Esophagus mucosa (tissue), 1 donor: ENCODE measurements at regions not wholly inside any gene's neighbourhood (a gene's known extent, or its start where the extent isn't known, plus 50 kb on each side); places are given as distances from the start of the nearest gene placed in this dataset.

ENCODE experiments used
- ATAC-seq: fragments of 200-7000 bp; cut with Tn5 transposase; one replicate; pipeline ENCODE4 v1.9.1; 2020
- donor health status: DM: yes; HTN: yes; CAD: no.

DNA sequence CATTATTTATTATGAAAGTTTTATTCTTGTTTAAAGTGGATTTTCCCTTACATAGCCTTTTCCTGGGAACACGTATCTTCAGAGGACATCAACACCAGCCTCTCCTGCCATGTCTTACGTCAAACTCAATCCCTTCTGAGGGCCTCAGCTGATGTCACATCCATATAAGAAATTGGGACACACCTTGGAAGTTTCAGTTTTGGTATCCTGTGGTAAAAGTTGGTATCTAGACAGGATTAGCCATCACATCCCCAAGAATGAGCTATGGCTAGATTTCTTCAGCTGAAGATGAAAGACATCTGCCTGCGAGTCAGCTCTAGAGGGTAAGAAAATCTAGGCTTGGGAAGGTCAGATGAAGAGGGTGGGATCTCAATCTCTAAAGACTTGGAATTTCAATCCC lies 75.8 kb upstream of the ZNF516 start:
- ATAC-seq, result no peak

DNA sequence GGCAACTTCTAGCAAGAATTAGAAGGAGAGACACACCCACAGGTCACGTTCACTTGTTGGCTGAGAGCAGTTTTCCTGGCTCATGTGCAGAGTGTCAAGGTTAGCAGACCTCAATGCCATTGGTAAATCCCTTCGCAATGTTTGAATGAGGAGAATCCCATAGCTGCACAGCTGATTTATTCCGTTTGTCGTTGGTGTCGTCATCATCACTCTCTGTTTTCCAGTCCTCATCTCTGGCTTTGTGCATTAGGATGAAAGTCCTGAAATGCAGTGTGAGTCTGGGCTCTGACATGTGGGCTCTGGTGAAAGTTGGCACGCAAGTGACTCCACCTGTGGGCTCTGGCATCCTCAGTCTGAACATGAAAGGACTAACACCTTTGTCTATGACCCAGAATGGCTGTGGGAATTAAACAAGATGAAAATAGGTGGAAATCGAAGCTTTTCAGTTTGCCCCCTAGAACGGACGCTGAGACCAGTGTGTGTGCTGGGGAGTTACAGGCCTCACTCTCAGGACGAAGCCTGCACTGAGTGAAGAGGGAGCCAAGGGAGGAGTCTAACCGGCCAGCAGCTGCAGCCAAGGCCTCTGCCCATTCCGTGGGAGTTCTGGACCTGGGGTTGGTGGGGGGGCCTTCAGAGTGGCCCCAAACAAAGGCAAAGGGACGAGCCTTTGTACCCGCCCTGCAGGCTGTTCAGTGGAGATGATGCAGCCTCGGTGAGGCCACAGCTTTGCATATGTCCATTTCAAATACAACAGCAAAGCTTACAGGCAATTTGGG lies 74.8 kb upstream of the ZNF516 start:
- ATAC-seq, result no peak

DNA sequence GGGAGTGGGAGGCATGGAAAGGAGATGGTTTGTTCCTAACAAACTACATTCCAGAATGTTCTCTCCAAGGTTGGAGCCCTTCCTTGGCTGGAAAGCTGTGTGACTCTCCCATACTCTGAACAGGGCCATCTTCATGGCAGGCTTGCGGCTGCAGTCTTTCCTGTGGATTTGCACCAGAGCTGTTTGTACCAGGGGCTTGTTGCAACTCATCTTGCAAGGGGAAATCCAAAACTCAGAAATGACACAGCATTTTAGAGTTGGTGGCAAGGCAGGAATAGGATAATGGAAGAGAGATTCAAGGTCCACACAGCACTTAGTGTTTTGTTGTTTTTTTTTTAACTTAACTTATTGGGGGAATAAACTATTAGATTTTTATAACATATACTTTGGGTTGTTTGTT lies 73.7 kb upstream of the ZNF516 start:
- no peak for ATAC-seq

DNA sequence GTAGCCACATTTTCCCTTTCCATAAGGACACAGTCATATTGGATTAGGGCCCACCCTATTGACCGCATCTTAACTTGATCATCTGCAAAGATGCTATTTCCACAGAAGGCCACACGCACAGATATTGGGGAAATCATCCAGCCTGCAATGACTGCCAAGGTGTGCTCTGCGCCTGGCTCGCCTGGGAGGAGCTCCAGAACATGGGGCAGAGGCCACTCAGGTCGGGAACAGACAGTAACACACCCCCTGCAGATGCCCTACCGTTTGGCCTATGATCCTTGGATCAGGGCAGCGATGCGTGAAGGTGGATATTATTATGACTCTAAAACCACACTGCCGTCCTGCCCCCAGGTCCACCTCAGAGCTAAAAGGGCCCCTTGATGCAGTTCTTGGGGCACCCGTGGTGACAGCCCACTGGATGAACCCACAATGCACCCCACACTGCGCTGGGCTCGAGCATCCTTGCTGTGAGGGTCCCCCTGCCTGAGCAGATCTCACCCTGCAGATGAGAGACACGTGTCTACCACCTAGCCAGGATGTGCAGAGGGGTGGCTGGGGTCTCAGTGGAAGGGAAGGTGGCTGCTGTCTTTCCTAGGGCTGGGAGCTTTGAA lies 72.9 kb upstream of the ZNF516 start:
- ATAC-seq, result no peak

DNA sequence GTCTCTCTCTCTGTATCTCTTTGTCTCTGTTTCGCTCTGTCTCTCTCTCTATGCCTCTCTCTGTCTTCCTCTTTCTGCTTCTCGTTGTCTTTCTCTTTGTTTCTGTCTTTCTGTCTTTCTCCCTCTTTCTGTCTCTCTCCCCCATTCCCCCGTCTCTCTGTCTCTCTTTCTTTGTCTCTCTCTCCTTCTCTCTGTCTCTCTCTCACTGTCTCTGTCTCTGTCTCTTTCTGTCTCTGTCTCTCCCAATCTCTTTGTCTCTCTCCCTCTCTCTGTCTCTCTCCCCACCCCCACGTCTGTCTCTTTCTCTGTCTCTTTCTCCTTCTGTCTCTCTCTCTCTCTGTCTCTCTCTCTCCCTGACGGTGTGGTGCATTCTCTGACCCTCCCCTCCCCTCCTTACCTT lies 71.9 kb upstream of the ZNF516 start:
- no peak for ATAC-seq

DNA sequence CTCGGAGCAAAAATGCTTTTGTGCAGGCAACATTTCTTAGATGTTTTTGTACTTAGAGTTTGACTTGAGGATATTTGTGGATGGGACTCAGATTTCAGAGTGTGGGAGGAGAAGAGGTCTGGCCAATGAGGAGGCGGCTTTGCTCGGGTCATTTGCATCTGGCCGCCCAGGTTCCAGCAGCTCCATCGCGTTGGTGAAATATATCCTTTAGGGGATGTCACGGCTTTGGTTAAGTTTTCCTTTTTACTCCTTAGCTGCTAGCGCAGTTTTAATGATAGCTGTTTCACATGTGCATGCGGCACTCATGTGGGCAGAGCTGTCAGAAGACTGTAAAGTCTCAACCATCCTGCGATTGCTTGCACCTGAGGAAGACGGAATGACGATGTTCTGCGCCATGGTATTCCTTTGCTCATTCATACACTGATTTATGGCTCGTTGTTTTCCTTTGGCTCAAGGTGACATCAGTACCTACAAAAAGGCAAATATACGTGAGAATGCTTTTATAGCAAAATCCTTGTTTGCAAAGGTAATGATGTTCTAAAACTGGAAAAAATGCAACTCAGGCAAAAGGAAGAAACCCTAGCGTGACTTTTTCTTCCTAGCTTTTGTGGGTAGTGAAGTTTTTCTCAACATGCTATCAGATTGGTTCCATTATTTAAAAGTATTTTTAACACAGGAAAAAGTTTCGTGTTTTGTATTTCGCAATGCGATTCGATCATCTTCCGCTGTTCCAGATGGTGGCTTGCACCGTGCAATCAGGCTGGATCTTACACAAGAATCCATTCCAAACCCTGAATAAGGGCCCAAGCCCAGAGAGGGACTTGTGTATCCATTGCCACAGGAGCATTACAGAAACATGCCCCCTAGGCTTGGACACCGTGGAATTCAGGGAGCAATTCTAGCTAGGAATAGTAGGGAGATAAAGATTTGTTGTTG lies 70.5 kb upstream of the ZNF516 start:
- ATAC-seq, result peak; percentile 90

DNA sequence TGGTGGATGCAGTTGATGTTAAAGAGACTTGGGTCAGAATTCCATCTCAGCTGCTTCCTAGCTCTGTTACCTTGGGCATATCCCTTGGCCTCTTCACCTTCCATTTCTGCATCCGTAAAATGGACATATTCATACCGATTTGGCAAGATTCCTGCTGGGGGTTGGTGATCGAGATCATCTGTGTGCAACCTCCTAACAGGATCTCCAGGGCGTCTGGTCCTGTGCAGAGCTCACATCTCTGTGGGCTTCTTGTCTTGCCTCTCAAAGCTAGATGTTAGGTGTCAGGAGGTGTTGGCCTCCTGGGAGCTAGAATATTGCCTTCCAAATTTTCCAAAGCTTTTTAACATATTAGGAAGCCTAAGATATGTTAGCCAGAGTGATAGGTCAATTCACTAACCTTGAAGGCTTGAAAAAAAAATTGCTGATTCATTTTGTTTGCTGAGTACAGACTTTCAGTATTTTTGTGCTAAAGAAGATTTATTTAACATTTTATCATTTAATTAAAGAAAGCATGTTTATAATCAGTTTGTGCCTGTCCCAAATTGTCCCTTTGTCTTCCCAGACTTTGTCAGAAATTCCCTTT lies 69.7 kb upstream of the ZNF516 start:
- ATAC-seq, result no peak

DNA sequence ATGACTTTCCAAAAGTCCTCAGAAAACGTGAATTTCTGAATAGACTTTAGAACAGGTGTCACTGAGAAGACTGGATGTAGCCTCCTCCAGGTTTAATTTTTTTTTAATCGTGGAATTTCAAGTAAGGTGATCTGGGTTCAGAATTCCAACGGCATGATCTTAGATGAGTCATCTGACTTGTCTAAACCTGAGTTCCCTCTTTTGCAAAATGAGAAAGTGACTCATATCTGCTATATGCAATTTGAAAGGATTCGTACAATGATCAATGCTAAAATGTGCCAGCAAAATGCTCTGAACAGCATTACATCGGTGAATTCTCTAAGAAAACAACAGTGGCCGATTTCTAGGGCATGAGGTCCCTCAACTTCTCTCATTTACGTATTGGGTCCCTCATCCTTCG lies 69.1 kb upstream of the ZNF516 start:
- ATAC-seq, result peak; percentile 59

DNA sequence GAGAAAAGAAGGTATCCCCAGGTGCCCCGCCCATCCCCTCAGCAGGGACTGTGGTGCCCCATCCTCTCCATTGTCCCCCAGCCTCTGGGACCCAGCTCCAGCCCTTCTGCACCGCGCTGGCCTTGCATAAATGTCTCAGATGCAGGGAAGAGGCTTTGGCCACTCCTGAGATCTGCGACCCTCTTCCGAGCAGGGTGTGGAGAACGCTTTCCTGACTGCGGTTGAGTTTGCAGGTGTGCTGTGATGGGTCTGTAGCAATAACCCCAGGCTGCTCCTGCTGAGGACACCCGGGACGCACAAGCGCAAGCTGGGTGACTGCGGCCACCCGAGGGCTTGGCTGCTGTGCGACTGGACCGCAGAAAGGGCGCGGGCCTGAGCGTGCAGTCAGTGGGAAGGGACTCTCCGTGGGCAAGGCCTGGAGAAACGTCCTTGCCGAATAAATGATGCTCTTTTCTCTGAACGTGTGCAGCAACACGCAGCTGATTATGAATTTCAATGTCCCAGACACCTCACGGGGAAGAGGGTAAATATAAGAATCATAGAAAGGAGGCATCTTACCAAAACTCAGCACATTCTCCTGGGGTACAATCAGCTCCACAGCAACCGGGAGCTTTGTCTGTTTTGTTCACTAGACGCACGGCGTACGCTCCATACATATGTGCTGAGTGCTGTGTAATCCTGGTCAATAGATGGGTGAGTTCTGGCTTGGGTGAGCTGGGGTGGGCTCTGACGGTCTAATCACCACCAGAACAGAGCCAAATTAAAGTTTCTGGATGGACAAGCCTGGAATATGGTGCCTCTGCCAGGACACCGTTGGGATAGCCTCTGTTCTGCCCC lies 67.5 kb upstream of the ZNF516 start:
- no peak for ATAC-seq

DNA sequence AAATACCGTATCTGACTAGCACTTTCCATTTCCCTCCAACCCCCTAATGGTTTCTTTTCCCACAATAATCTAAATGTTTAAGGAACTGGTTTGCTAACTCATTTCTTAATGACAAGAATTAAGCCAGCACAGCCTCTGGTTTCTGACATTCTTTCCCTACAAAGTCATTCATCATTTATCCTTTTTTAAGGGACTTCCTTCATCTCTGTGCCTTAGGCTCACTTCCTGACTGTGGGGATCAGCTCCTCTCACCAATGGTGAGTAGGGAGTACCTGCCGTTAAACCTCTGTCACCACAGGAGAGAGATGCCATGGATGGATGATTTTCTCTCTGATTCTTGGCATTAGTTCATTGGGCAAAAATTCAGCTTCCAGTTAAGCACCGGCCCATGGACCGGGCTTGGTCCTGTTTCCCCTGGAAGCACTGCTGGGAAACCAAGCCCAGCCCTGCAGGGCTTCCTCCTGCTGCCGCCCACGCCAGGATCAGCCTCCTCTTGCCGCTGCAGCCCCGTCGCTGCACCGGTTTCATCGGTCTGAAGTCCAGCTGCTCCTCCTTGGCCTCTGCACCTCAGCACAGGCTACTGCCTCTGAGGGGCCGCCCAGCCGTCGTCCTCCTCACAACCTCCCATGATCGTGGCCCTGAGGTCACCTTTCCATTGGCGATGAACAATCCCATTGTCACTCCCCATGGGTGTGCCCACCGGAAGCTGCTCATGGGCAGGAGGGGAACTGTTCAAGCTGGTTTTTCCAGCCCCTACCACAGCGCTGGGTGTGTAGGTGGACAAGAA lies 64.0 kb upstream of the ZNF516 start:
- peak; percentile 98 for ATAC-seq

DNA sequence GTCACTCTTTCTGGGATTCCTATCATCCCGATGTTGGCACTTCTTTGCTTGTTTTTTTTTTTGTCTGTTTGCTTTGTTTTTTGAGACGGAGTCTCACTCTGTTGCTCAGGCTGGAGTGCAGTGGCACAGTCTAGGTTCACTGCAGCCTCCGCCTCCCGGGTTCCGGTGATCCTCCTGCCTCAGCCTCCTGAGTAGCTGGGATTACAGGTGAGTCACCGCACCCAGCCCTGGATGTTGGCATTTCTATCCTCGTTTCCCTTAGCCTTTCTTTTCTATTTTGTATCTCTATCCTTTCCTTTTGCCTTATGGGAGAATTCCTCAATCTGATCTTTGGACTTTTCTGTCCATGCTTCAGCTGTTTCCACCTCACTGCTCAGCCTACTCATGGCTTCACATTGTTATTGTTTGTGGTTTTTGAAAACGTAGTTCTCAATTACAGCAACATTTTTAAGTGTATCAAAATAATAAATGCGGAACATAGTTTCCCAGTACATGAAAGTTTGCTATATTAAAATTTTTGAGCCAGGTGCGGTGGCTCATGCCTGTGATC lies 62.1 kb upstream of the ZNF516 start:
- no peak for ATAC-seq

DNA sequence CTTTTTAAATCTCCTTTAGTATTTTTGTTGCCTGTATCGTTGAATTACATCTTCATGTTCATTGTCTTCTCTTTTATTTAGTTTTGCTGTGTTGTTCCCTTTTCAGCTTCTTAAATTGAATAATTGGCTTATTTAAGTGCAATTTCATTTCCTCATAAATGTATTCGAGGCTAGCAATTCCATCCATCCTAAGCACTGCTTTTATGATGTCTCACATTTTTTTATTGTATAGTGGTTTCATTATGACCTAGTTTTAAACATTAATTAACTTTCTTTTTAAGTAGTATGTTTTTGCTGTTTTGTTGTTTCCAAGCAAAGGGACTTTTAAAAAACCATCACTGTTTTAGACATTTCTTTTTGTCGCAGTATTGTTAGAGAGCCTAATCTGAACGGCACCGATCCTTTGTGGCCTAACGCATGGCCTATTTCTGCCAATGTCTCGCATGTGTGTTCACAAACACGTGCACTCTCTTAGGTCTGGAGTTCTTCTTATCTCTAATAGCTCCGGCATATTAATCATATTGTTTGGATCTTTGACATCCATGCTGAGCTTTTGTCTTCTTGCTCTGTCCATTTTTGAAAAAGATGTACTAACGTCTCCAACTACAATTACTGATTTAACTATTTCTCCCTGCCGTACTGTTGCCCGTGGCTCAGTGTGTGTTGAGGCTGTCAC lies 59.6 kb upstream of the ZNF516 start:
- no peak for ATAC-seq

DNA sequence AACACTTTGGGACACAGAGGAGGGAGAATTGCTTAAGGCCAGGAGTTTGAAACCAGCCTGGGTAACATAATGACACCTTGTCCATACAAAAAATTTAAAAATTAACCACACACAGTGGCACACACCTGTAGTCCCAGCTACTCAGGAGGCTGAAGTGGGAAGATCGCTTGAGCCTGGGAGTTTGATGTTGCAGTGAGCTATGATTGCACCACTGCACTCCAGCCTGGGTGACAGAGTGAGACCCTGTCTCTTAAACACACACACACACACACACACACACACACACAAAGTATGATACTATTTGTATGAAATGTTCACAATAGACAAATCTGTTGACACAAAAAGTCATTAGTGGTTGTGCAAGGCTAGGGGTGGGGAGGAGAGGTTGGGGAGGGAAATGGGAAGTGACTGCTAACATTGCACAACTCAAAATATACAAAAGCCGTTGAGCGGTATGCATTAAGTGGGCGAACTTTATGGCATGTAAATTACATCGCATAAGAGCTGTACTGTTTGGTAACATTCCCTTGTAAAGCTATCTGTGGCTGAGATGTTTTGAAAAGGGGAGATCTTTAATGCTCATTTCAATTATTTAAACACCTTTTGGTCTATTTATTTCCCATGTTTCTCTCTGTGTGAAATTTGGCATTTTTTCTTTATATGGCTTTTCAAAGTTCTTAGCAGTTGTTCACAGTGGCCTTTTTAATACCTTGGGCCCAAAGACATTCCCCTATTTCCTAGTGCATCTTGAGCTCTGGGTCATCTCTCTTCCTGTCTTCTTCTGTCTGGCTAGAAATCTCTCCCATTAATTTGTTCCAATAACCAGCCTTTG lies 58.9 kb upstream of the ZNF516 start:
- ATAC-seq, result peak; percentile 82

DNA sequence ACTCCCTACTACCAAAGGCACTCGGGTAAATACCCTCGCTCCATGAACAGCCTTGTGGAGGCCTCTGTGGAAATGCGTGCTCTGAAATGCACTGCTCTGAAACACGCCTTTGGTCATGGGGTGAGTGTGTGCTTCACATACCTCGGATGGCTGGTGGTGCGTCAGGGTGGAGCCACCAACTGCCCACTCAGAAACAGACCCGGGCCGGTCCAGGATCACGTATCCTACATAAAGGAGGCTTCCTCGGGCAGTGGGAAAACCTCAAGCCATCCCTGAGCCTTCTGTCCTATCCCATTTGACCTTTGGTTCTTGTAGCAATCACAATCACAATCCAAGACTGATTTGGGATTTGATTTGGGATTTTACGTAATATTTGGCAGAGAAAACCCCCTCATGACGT lies 53.5 kb upstream of the ZNF516 start:
- no peak for ATAC-seq

DNA sequence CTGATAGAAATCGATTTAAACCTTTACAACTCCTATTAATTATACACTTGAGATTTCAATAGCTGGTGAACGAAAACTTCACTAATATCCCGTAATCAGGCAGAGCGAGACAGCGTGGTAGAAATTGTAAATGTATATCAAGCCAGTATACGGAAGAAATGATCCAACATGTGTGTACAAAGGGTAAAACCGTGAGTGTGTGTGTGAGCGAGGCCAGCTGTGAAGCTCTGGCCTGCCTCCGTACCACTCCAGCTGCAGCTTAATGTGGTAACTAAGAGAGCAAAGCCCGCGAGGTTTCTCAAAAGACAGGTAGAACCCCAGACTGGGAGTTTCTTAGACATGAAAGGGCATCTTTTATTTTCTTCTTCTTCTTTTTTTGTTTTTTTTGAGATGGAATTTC lies 52.3 kb upstream of the ZNF516 start:
- ATAC-seq, result no peak

DNA sequence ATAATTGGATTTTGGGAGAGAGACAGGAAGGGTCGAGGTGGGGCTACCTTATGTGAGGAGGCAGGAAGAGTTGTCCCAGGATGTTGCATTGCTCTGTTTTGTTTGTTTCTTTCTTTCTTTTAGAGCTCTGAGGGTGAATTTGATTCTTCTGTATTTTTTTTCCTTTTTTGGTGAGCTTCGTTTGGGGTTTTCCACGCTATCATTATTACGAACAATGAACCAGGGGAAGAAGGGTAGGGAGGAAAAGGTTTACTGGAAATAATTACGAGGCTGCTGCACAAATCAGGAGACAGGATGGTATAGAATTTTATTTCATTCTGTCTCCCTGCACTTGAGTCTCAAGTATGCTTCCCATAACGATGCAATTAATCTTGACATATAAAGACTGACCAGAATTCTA lies 51.4 kb upstream of the ZNF516 start:
- no peak for ATAC-seq

DNA sequence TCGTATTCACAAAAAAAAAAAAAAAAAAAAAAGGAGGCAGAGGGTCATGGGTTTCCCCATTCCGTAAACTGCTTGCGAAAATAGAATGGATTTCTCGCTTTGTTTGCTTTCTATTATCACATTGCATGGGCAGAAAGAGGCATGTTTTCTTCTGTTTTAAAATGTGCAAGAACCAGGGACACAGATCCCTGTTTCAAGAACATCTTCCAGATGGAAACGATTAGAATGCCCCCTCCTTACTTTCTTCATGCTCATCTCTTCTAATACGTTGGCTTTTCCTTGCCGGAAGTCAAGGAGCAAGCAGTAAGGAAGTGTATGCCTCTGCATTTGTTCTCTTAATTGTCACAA lies 51.0 kb upstream of the ZNF516 start:
- ATAC-seq, result no peak

DNA sequence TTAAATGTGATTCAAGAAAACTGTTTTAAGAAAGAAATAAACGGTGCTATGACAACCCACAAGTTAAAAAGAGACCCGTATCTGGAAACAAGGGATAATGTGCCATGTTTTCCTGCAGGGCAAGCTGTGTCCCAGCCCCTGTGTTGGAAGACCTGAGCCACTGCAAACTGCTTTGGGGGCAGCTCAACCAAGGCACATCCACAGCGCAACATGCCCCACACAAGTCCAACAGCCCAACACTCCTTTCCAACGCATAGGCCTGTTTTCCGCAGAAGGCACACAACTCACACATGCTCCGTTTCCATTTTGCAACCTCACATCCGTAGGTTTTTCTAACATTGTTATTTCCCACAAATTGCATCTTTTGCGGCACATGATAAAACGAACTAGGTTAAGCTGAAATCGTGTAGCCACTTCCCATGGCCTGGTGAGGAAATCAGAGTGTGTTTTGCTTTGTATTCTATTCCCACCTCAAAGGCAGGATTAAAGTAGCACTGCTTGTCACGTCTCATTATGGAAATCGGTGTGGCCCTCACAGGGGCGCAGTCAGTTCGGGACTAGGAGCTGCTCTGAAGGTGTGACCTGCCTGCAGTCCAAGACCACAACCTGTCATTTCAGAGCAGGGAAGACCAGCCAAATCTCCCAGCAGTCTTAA lies 50.5 kb upstream of the ZNF516 start:
- no peak for ATAC-seq
